DMS 273 treated with DMSO at 0.1 percent for 48 hours (cell line): ENCODE measurements at regions not wholly inside any gene's neighbourhood (a gene's known extent, or its start where the extent isn't known, plus 50 kb on each side); places are given as distances from the start of the nearest gene placed in this dataset.

ENCODE experiments used
- DNase-seq: peaks from one replicate; lab custom pipeline; 2025; lab: John Stamatoyannopoulos, UW

GRCh38 chr4:35730414-35730813 is 513.9 kb downstream of the ARAP2 start:
- DNase-seq = no peak

GRCh38 chr4:35734381-35735098 is 509.8 kb downstream of the ARAP2 start:
- DNase-seq = no peak

- DNase-seq = no peak
Observed at GRCh38 chr4:35739308-35739707, 505.0 kb downstream of the ARAP2 start.

GRCh38 chr4:35754047-35754446 is 490.3 kb downstream of the ARAP2 start:
- no peak for DNase-seq

- DNase-seq = no peak
Observed at GRCh38 chr4:35757836-35758235, 486.5 kb downstream of the ARAP2 start.

GRCh38 chr4:35760807-35761206 is 483.5 kb downstream of the ARAP2 start:
- DNase-seq = no peak

- DNase-seq = no peak
Observed at GRCh38 chr4:35771571-35771970, 472.7 kb downstream of the ARAP2 start.

- DNase-seq = no peak
Observed at GRCh38 chr4:35772291-35772690, 472.0 kb downstream of the ARAP2 start.

GRCh38 chr4:35789899-35790574 is 454.3 kb downstream of the ARAP2 start:
- no peak for DNase-seq

- no peak for DNase-seq
Observed at GRCh38 chr4:35793045-35793722, 451.1 kb downstream of the ARAP2 start.

GRCh38 chr4:35793766-35794165 is 450.5 kb downstream of the ARAP2 start:
- DNase-seq = no peak

- no peak for DNase-seq
Observed at GRCh38 chr4:35800669-35801068, 443.6 kb downstream of the ARAP2 start.

GRCh38 chr4:35802644-35803043 is 441.7 kb downstream of the ARAP2 start:
- DNase-seq = no peak

- DNase-seq = no peak
Observed at GRCh38 chr4:35818520-35818919, 425.8 kb downstream of the ARAP2 start.

- DNase-seq = no peak
Observed at GRCh38 chr4:35820003-35820402, 424.3 kb downstream of the ARAP2 start.

- no peak for DNase-seq
Observed at GRCh38 chr4:35824231-35824630, 420.1 kb downstream of the ARAP2 start.

- no peak for DNase-seq
Observed at GRCh38 chr4:35835893-35836292, 408.4 kb downstream of the ARAP2 start.

- no peak for DNase-seq
Observed at GRCh38 chr4:35836596-35836995, 407.7 kb downstream of the ARAP2 start.

- no peak for DNase-seq
Observed at GRCh38 chr4:35867057-35867456, 377.3 kb downstream of the ARAP2 start.

- no peak for DNase-seq
Observed at GRCh38 chr4:35872273-35872672, 372.0 kb downstream of the ARAP2 start.

GRCh38 chr4:35879479-35879878 is 364.8 kb downstream of the ARAP2 start:
- DNase-seq = no peak

GRCh38 chr4:35883108-35883507 is 361.2 kb downstream of the ARAP2 start:
- no peak for DNase-seq
